H1 (cell line): ENCODE measurements at regions not wholly inside any gene's neighbourhood (a gene's known extent, or its start where the extent isn't known, plus 50 kb on each side); places are given as distances from the start of the nearest gene placed in this dataset.

Experiments
- BRCA1 ChIP-seq: IDR thresholded peaks from 2 replicates; pipeline ENCODE4 v1.6.1; 2012; ENCODE audit warnings: low read depth, low read length, improper control_type of control experiment
- POLR2AphosphoS5 ChIP-seq: IDR thresholded peaks from 2 replicates; pipeline ENCODE4 v1.6.1; 2011; ENCODE audit warnings: low read depth, low read length
- RAD21 ChIP-seq, 2 experiments: IDR thresholded peaks in 1 of 2; conservative IDR thresholded peaks in 1 of 2; 2 replicates each; pipeline ENCODE4 v1.6.1; 2011; ENCODE audit warnings: low read depth in 2 of 2, low read length in 2 of 2, improper control_type of control experiment in 1 of 2, inconsistent platforms in 1 of 2, mild to moderate bottlenecking in 1 of 2, moderate library complexity in 1 of 2
- SP1 ChIP-seq: IDR thresholded peaks from 2 replicates; pipeline ENCODE4 v1.6.1; 2011; ENCODE audit warnings: low read depth, low read length
- TF ChIP-seq, protein P1 (sequence below), 3 experiments: IDR thresholded peaks; 1 replicate in 2 of 3; 2 replicates in 1 of 3; pipeline versions ENCODE4 v1.5.1 to v1.6.1; 2011; ENCODE audit warnings: low read length in 3 of 3, mild to moderate bottlenecking in 3 of 3, inconsistent platforms in 2 of 3, low read depth in 1 of 3, moderate library complexity in 1 of 3; ENCODE audit not compliant: insufficient read depth in 1 of 3; ENCODE audit errors: control extremely low read depth in 1 of 3

DNA sequence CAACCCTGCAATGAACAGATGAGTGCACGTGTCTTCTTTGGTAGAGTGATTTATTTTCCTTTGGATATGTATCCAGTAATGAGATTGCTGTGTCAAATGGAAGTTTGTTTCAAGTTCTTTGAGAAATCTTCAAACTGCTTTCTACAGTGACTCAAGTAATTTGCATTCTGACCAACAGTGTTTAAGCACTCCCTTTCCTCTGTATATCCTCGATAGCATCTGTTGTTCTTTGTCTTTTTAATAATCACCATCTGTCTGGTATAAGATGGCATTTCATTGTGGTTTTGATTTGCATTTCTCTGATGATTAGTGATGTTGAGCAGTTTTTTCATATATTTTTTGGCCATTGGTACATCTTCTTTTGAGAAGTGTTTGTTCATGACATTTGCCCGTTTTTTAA lies 1608.3 kb upstream of the ZEB2 start:
- TF ChIP-seq, protein P1, sequence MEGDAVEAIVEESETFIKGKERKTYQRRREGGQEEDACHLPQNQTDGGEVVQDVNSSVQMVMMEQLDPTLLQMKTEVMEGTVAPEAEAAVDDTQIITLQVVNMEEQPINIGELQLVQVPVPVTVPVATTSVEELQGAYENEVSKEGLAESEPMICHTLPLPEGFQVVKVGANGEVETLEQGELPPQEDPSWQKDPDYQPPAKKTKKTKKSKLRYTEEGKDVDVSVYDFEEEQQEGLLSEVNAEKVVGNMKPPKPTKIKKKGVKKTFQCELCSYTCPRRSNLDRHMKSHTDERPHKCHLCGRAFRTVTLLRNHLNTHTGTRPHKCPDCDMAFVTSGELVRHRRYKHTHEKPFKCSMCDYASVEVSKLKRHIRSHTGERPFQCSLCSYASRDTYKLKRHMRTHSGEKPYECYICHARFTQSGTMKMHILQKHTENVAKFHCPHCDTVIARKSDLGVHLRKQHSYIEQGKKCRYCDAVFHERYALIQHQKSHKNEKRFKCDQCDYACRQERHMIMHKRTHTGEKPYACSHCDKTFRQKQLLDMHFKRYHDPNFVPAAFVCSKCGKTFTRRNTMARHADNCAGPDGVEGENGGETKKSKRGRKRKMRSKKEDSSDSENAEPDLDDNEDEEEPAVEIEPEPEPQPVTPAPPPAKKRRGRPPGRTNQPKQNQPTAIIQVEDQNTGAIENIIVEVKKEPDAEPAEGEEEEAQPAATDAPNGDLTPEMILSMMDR (IDR thresholded peaks at IDR 0.05; ENCODE audit: control extremely low read depth in 1 of 3, insufficient read depth in 1 of 3, low read depth in 1 of 3, low read length in 3 of 3) = no peak
- TF ChIP-seq SP1 = no peak
- no peak for TF ChIP-seq RAD21 (IDR thresholded peaks at IDR 0.05 in 1 of 2, conservative IDR thresholded peaks at IDR 0.05 in 1 of 2; ENCODE audit: low read depth in 2 of 2, low read length in 2 of 2)
- TF ChIP-seq BRCA1 = no peak
- no peak for TF ChIP-seq POLR2AphosphoS5
